ENCODE measurements at regions not wholly inside any gene's neighbourhood (a gene's known extent, or its start where the extent isn't known, plus 50 kb on each side); places are given as distances from the start of the nearest gene placed in this dataset.

DNA sequence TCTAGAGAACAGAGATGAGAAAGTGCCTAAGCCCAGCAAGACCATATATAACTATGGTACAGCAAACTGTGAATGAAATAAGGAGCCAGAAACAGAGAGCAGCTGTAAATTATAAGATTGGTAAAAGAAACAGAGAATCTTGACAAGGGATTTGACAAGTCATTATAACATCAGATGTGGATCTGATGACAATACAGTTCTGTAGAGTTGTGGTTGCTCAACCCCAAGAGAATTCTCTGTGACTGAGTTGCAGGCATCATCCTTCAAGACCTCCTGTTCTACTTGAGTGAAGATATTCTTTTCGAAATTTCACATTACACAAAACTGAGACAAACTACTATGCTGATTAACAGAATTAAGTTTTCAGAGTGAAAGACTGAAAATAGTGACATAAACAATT, 343.1 kb upstream of the SLC39A10 start:
- TF ChIP-seq, protein P1, sequence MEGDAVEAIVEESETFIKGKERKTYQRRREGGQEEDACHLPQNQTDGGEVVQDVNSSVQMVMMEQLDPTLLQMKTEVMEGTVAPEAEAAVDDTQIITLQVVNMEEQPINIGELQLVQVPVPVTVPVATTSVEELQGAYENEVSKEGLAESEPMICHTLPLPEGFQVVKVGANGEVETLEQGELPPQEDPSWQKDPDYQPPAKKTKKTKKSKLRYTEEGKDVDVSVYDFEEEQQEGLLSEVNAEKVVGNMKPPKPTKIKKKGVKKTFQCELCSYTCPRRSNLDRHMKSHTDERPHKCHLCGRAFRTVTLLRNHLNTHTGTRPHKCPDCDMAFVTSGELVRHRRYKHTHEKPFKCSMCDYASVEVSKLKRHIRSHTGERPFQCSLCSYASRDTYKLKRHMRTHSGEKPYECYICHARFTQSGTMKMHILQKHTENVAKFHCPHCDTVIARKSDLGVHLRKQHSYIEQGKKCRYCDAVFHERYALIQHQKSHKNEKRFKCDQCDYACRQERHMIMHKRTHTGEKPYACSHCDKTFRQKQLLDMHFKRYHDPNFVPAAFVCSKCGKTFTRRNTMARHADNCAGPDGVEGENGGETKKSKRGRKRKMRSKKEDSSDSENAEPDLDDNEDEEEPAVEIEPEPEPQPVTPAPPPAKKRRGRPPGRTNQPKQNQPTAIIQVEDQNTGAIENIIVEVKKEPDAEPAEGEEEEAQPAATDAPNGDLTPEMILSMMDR (IDR thresholded peaks at IDR 0.05): no peak
- no peak overlapping the region for H3K27ac Mint-ChIP-seq (ENCODE audit: unreplicated experiment)
- H3K36me3 Mint-ChIP-seq (ENCODE audit: unreplicated experiment): no peaks in the 10 kb centered on the region
- peaks cover 32% of the 10 kb centered on the region for H3K27me3 Mint-ChIP-seq (ENCODE audit: unreplicated experiment)
- no peaks in the 10 kb centered on the region for H3K9me3 Mint-ChIP-seq (ENCODE audit: unreplicated experiment)
- peaks cover 6% of the 10 kb centered on the region for H3K4me1 Mint-ChIP-seq (ENCODE audit: unreplicated experiment)
- no peak for DNase-seq (ENCODE audit: extremely low spot score, unreplicated experiment)
- no peak overlapping the region for H3K4me3 Mint-ChIP-seq (ENCODE audit: unreplicated experiment)

DNA sequence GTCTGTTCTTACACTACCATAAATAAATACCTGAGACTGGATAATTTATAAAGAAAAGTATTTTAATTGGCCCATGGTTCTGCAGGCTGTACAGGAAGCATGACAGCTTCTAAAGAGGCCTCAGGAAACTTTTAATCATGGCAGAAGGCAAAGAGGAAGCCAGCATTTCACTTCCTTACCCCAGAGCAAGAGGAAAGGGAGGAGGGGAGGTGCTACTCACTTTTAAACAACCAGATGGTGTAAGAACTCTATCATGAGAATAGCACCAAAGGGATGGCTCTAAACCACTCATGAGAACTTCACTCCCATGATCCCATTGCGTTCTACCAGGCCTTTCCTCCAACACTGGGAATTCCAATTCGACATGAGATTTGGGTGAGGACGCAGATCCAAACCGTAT, 344.4 kb upstream of the SLC39A10 start:
- no peak overlapping the region for H3K27ac Mint-ChIP-seq (ENCODE audit: unreplicated experiment)
- peaks cover 43% of the 10 kb centered on the region for H3K27me3 Mint-ChIP-seq (ENCODE audit: unreplicated experiment)
- H3K4me3 Mint-ChIP-seq (ENCODE audit: unreplicated experiment): no peak overlapping the region
- no peaks in the 10 kb centered on the region for H3K36me3 Mint-ChIP-seq (ENCODE audit: unreplicated experiment)
- no peak for DNase-seq (ENCODE audit: extremely low spot score, unreplicated experiment)
- H3K4me1 Mint-ChIP-seq (ENCODE audit: unreplicated experiment): no peaks in the 10 kb centered on the region
- H3K9me3 Mint-ChIP-seq (ENCODE audit: unreplicated experiment): no peaks in the 10 kb centered on the region
- TF ChIP-seq, protein P1 (IDR thresholded peaks at IDR 0.05): no peak

DNA sequence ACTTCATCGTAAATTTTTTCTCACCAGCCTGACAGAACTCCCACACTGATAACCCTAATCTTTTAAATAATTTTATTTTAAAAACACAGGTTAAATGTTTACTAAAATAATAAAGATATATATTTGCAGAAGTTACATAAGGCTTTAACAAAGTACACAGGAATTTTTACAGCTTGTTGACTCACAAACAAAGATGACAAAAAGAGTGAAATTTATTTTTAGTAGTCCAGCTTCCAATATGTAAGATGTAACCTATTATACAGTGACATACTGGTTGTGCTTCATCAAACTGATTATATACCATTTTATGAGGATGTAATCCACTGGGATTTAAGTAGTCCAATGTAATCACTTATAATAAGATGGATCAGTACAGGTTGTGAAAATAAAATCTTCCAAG, 348.9 kb upstream of the SLC39A10 start:
- H3K4me3 Mint-ChIP-seq (ENCODE audit: unreplicated experiment): no peak overlapping the region
- no peak for DNase-seq (ENCODE audit: extremely low spot score, unreplicated experiment)
- TF ChIP-seq, protein P1 (IDR thresholded peaks at IDR 0.05): no peak
- H3K27me3 Mint-ChIP-seq (ENCODE audit: unreplicated experiment): peaks cover 53% of the 10 kb centered on the region
- H3K4me1 Mint-ChIP-seq (ENCODE audit: unreplicated experiment): no peaks in the 10 kb centered on the region
- H3K27ac Mint-ChIP-seq (ENCODE audit: unreplicated experiment): no peak overlapping the region
- no peaks in the 10 kb centered on the region for H3K36me3 Mint-ChIP-seq (ENCODE audit: unreplicated experiment)
- H3K9me3 Mint-ChIP-seq (ENCODE audit: unreplicated experiment): no peaks in the 10 kb centered on the region

DNA sequence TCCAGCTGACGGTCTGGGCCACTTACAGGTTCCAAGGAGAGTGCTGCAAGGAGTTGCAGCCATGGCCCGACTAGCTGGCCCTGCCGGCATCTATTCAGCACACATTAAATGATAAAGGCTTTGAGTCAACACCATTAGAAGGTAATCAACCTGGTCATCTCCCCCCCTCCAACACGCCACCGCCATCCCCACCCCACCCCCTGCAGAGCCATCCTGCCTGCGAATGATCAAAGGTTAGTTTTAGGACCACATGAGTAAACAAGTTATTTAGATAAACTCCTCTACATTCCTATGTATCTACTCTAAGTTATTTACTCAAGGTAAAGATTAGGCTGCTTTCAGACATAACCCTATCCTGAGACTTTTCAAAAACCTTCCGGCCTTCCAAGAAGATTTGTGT, 349.3 kb upstream of the SLC39A10 start:
- DNase-seq (ENCODE audit: extremely low spot score, unreplicated experiment): no peak
- TF ChIP-seq, protein P1 (IDR thresholded peaks at IDR 0.05): no peak
- H3K4me3 Mint-ChIP-seq (ENCODE audit: unreplicated experiment): no peak overlapping the region
- H3K4me1 Mint-ChIP-seq (ENCODE audit: unreplicated experiment): no peaks in the 10 kb centered on the region
- no peaks in the 10 kb centered on the region for H3K36me3 Mint-ChIP-seq (ENCODE audit: unreplicated experiment)
- H3K27ac Mint-ChIP-seq (ENCODE audit: unreplicated experiment): no peak overlapping the region
- H3K9me3 Mint-ChIP-seq (ENCODE audit: unreplicated experiment): no peaks in the 10 kb centered on the region
- H3K27me3 Mint-ChIP-seq (ENCODE audit: unreplicated experiment): peaks cover 53% of the 10 kb centered on the region

DNA sequence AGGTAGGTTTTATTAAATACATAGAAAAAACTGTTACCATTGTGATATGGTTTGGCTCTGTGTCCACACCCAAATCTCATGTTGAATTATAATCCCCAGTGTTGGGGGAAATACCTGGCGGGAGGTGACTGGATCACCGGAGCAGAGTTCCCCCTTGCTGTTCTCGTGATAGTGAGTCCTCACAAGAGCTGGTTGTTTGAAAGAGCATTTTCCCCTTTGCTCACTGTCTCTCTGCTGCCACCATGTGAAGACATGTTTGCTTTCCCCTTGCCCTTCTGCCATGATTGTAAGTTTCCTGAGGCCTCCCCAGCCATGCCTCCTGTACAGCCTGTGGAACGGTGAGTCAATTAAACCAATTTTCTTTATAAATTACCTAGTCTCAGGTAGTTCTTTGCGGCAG, 352.7 kb upstream of the SLC39A10 start:
- peaks cover 46% of the 10 kb centered on the region for H3K27me3 Mint-ChIP-seq (ENCODE audit: unreplicated experiment)
- no peaks in the 10 kb centered on the region for H3K4me1 Mint-ChIP-seq (ENCODE audit: unreplicated experiment)
- no peak for DNase-seq (ENCODE audit: extremely low spot score, unreplicated experiment)
- TF ChIP-seq, protein P1 (IDR thresholded peaks at IDR 0.05): peak; percentile 23
- no peak overlapping the region for H3K27ac Mint-ChIP-seq (ENCODE audit: unreplicated experiment)
- H3K4me3 Mint-ChIP-seq (ENCODE audit: unreplicated experiment): no peak overlapping the region
- H3K36me3 Mint-ChIP-seq (ENCODE audit: unreplicated experiment): no peaks in the 10 kb centered on the region
- no peaks in the 10 kb centered on the region for H3K9me3 Mint-ChIP-seq (ENCODE audit: unreplicated experiment)

Measured in osteocyte (in vitro differentiated cells).